ENCODE measurements at regions not wholly inside any gene's neighbourhood (a gene's known extent, or its start where the extent isn't known, plus 50 kb on each side); places are given as distances from the start of the nearest gene placed in this dataset.

GRCh38 chr6:84556541-84557335 lies 207.7 kb downstream of the TBX18 start:
- no peak for DNase-seq
- no peak overlapping the region for H2BK120ac ChIP-seq (ENCODE audit: insufficient read depth, low read length, poor library complexity)
- H4K91ac ChIP-seq (ENCODE audit: low read depth, low read length): no peak overlapping the region
- no peak overlapping the region for H2AFZ ChIP-seq (ENCODE audit: insufficient read depth, low read length, poor library complexity)
- no peak overlapping the region for H3K4me2 ChIP-seq (ENCODE audit: low read length)
- H3K27me3 ChIP-seq (ENCODE audit: insufficient read depth, low read length): no peaks in the 10 kb centered on the region
- H3K9ac ChIP-seq (ENCODE audit: low read length): no peak overlapping the region
- no peak overlapping the region for H4K8ac ChIP-seq (ENCODE audit: low read depth, low read length)
- no peak overlapping the region for H3K4me3 ChIP-seq (ENCODE audit: low read depth, low read length)
- H2BK5ac ChIP-seq (ENCODE audit: low read depth, low read length, poor library complexity): no peak overlapping the region
- H3K18ac ChIP-seq (ENCODE audit: low read length): no peak overlapping the region
- H3K27ac ChIP-seq (ENCODE audit: low read depth, low read length): no peak overlapping the region
- H3K79me1 ChIP-seq (ENCODE audit: low read length): no peaks in the 10 kb centered on the region
- no peaks in the 10 kb centered on the region for H3K4me1 ChIP-seq (ENCODE audit: control insufficient read depth in 1 of 2, insufficient read depth in 2 of 2, low read length in 2 of 2)
- no CpG with 5 or more reads among the region's 4 CpGs for WGBS (ENCODE audit: extremely low coverage, insufficient coverage, insufficient read length)
- H3K23ac ChIP-seq (ENCODE audit: low read length): no peak overlapping the region
- no peak overlapping the region for H2BK12ac ChIP-seq (ENCODE audit: low read length)
- H3K14ac ChIP-seq (ENCODE audit: low read length): no peak overlapping the region
- H3K4ac ChIP-seq (ENCODE audit: low read depth, low read length): no peak overlapping the region
- H2AK5ac ChIP-seq (ENCODE audit: low read length): no peak overlapping the region
- no peaks in the 10 kb centered on the region for H3K9me3 ChIP-seq (ENCODE audit: insufficient read depth, low read depth, low read length)
- H4K12ac ChIP-seq (ENCODE audit: low read depth, low read length): no peak overlapping the region
- no peaks in the 10 kb centered on the region for H3K79me2 ChIP-seq (ENCODE audit: control insufficient read depth, insufficient read depth, low read length, poor library complexity)
- H3K36me3 ChIP-seq (ENCODE audit: control insufficient read depth in 1 of 2, insufficient read depth in 2 of 2, low read length in 2 of 2): no peaks in the 10 kb centered on the region

GRCh38 chr6:84554706-84555105 lies 209.7 kb downstream of the TBX18 start:
- Histone ChIP-seq H3K4me1 (ENCODE audit: control insufficient read depth in 1 of 2, insufficient read depth in 2 of 2, low read length in 2 of 2) (no peaks in the 10 kb centered on the region), H3K4me2 (ENCODE audit: low read length) (no peak overlapping the region), H3K23ac (ENCODE audit: low read length) (no peak overlapping the region), H3K18ac (ENCODE audit: low read length) (no peak overlapping the region), H3K4ac (ENCODE audit: low read depth, low read length) (no peak overlapping the region), H4K12ac (ENCODE audit: low read depth, low read length) (no peak overlapping the region), H4K91ac (ENCODE audit: low read depth, low read length) (no peak overlapping the region), H4K8ac (ENCODE audit: low read depth, low read length) (no peak overlapping the region), H2BK5ac (ENCODE audit: low read depth, low read length, poor library complexity) (no peak overlapping the region), H3K14ac (ENCODE audit: low read length) (no peak overlapping the region), H2AK5ac (ENCODE audit: low read length) (no peak overlapping the region), H2BK120ac (ENCODE audit: insufficient read depth, low read length, poor library complexity) (no peak overlapping the region), H3K27me3 (ENCODE audit: insufficient read depth, low read length) (no peaks in the 10 kb centered on the region), H3K9ac (ENCODE audit: low read length) (no peak overlapping the region), H3K4me3 (ENCODE audit: low read depth, low read length) (no peak overlapping the region), H3K36me3 (ENCODE audit: control insufficient read depth in 1 of 2, insufficient read depth in 2 of 2, low read length in 2 of 2) (no peaks in the 10 kb centered on the region), H2AFZ (ENCODE audit: insufficient read depth, low read length, poor library complexity) (no peak overlapping the region), H3K79me2 (ENCODE audit: control insufficient read depth, insufficient read depth, low read length, poor library complexity) (no peaks in the 10 kb centered on the region), H2BK12ac (ENCODE audit: low read length) (no peak overlapping the region), H3K9me3 (ENCODE audit: insufficient read depth, low read depth, low read length) (no peaks in the 10 kb centered on the region), H3K79me1 (ENCODE audit: low read length) (no peaks in the 10 kb centered on the region), H3K27ac (ENCODE audit: low read depth, low read length) (no peak overlapping the region)
- no peak for DNase-seq
- WGBS (ENCODE audit: extremely low coverage, insufficient coverage, insufficient read length): no CpG with 5 or more reads among the region's 4 CpGs

GRCh38 chr6:84554074-84554473 lies 210.3 kb downstream of the TBX18 start:
- no peak overlapping the region for H3K9ac ChIP-seq (ENCODE audit: low read length)
- no peak for DNase-seq
- no peak overlapping the region for H4K12ac ChIP-seq (ENCODE audit: low read depth, low read length)
- no peak overlapping the region for H4K8ac ChIP-seq (ENCODE audit: low read depth, low read length)
- no peaks in the 10 kb centered on the region for H3K4me1 ChIP-seq (ENCODE audit: control insufficient read depth in 1 of 2, insufficient read depth in 2 of 2, low read length in 2 of 2)
- H2AK5ac ChIP-seq (ENCODE audit: low read length): no peak overlapping the region
- no peaks in the 10 kb centered on the region for H3K27me3 ChIP-seq (ENCODE audit: insufficient read depth, low read length)
- no peak overlapping the region for H3K4me3 ChIP-seq (ENCODE audit: low read depth, low read length)
- no peak overlapping the region for H3K14ac ChIP-seq (ENCODE audit: low read length)
- no peaks in the 10 kb centered on the region for H3K79me2 ChIP-seq (ENCODE audit: control insufficient read depth, insufficient read depth, low read length, poor library complexity)
- H3K27ac ChIP-seq (ENCODE audit: low read depth, low read length): no peak overlapping the region
- no peaks in the 10 kb centered on the region for H3K79me1 ChIP-seq (ENCODE audit: low read length)
- H3K23ac ChIP-seq (ENCODE audit: low read length): no peak overlapping the region
- no peak overlapping the region for H2BK5ac ChIP-seq (ENCODE audit: low read depth, low read length, poor library complexity)
- H4K91ac ChIP-seq (ENCODE audit: low read depth, low read length): no peak overlapping the region
- H3K4me2 ChIP-seq (ENCODE audit: low read length): no peak overlapping the region
- no peak overlapping the region for H2BK120ac ChIP-seq (ENCODE audit: insufficient read depth, low read length, poor library complexity)
- no peak overlapping the region for H2AFZ ChIP-seq (ENCODE audit: insufficient read depth, low read length, poor library complexity)
- no peaks in the 10 kb centered on the region for H3K36me3 ChIP-seq (ENCODE audit: control insufficient read depth in 1 of 2, insufficient read depth in 2 of 2, low read length in 2 of 2)
- H3K9me3 ChIP-seq (ENCODE audit: insufficient read depth, low read depth, low read length): no peaks in the 10 kb centered on the region
- H3K18ac ChIP-seq (ENCODE audit: low read length): no peak overlapping the region
- H2BK12ac ChIP-seq (ENCODE audit: low read length): no peak overlapping the region
- H3K4ac ChIP-seq (ENCODE audit: low read depth, low read length): no peak overlapping the region

- no peak overlapping the region for H3K18ac ChIP-seq (ENCODE audit: low read length)
- no peaks in the 10 kb centered on the region for H3K9me3 ChIP-seq (ENCODE audit: insufficient read depth, low read depth, low read length)
- H3K14ac ChIP-seq (ENCODE audit: low read length): no peak overlapping the region
- no peak overlapping the region for H3K23ac ChIP-seq (ENCODE audit: low read length)
- H3K36me3 ChIP-seq (ENCODE audit: control insufficient read depth in 1 of 2, insufficient read depth in 2 of 2, low read length in 2 of 2): no peaks in the 10 kb centered on the region
- H2AK5ac ChIP-seq (ENCODE audit: low read length): no peak overlapping the region
- no peak overlapping the region for H3K4me3 ChIP-seq (ENCODE audit: low read depth, low read length)
- WGBS (ENCODE audit: extremely low coverage, insufficient coverage, insufficient read length): no CpG with 5 or more reads among the region's 1 CpG
- H3K79me1 ChIP-seq (ENCODE audit: low read length): no peaks in the 10 kb centered on the region
- H2AFZ ChIP-seq (ENCODE audit: insufficient read depth, low read length, poor library complexity): no peak overlapping the region
- no peak for DNase-seq
- H4K91ac ChIP-seq (ENCODE audit: low read depth, low read length): no peak overlapping the region
- H3K27me3 ChIP-seq (ENCODE audit: insufficient read depth, low read length): no peaks in the 10 kb centered on the region
- H3K4me2 ChIP-seq (ENCODE audit: low read length): no peak overlapping the region
- H3K9ac ChIP-seq (ENCODE audit: low read length): no peak overlapping the region
- no peak overlapping the region for H4K12ac ChIP-seq (ENCODE audit: low read depth, low read length)
- H3K4ac ChIP-seq (ENCODE audit: low read depth, low read length): no peak overlapping the region
- H2BK5ac ChIP-seq (ENCODE audit: low read depth, low read length, poor library complexity): no peak overlapping the region
- no peak overlapping the region for H2BK120ac ChIP-seq (ENCODE audit: insufficient read depth, low read length, poor library complexity)
- no peaks in the 10 kb centered on the region for H3K4me1 ChIP-seq (ENCODE audit: control insufficient read depth in 1 of 2, insufficient read depth in 2 of 2, low read length in 2 of 2)
- H2BK12ac ChIP-seq (ENCODE audit: low read length): no peak overlapping the region
- H3K79me2 ChIP-seq (ENCODE audit: control insufficient read depth, insufficient read depth, low read length, poor library complexity): no peaks in the 10 kb centered on the region
- no peak overlapping the region for H3K27ac ChIP-seq (ENCODE audit: low read depth, low read length)
- no peak overlapping the region for H4K8ac ChIP-seq (ENCODE audit: low read depth, low read length)
Observed at GRCh38 chr6:84553527-84553926, 210.9 kb downstream of the TBX18 start.

All from trophoblast cell (in vitro differentiated cells and primary cell).